MCF 10A (cell line): ENCODE measurements at regions not wholly inside any gene's neighbourhood (a gene's known extent, or its start where the extent isn't known, plus 50 kb on each side); places are given as distances from the start of the nearest gene placed in this dataset.

Experiments used
- BruUV-seq: library from RNA; stranded (reverse); fragments of 400-500 nt; replicated peaks from 2 replicates; lab custom pipeline; 2021; lab: Mats Ljungman, UMichigan
- CTCF ChIA-PET: fragments of 300-600 bp; sonication (Branson Sonifier 250); formaldehyde crosslinking; extraction: SDS; loops from one replicate; lab custom pipeline; 2021; ENCODE audit warnings: antibody characterized with exemption, inconsistent platforms; lab: Yijun Ruan, JAX
- POLR2A ChIA-PET: fragments of 300-600, 350-650 bp; sonication (Branson Sonifier 250); formaldehyde crosslinking; extraction: SDS; loops from one replicate; lab custom pipeline; 2020; ENCODE audit warnings: antibody characterized with exemption, inconsistent platforms; lab: Yijun Ruan, JAX
- DNase-seq: peaks from one replicate; pipeline ENCODE4 v3.0.0-alpha.2; 2018; ENCODE audit not compliant: unreplicated experiment
- H3K27ac Mint-ChIP-seq: one replicate; pipeline ENCODE4 v1.8.0; 2022; ENCODE audit warnings: mild to moderate bottlenecking, low read depth, mixed read lengths; ENCODE audit not compliant: unreplicated experiment
- H3K27me3 Mint-ChIP-seq: one replicate; pipeline ENCODE4 v1.8.0; 2022; ENCODE audit warnings: mixed read lengths; ENCODE audit not compliant: insufficient read depth, unreplicated experiment
- H3K36me3 Mint-ChIP-seq: one replicate; pipeline ENCODE4 v1.8.0; 2022; ENCODE audit warnings: mild to moderate bottlenecking, moderate library complexity, mixed read lengths; ENCODE audit not compliant: insufficient read depth, unreplicated experiment
- H3K4me1 Mint-ChIP-seq: one replicate; pipeline ENCODE4 v1.8.0; 2022; ENCODE audit warnings: mixed read lengths; ENCODE audit not compliant: insufficient read depth, unreplicated experiment
- H3K4me3 Mint-ChIP-seq: one replicate; pipeline ENCODE4 v1.8.0; 2022; ENCODE audit warnings: mild to moderate bottlenecking, moderate library complexity, mixed read lengths; ENCODE audit not compliant: unreplicated experiment
- H3K9me3 Mint-ChIP-seq: one replicate; pipeline ENCODE4 v1.8.0; 2022; ENCODE audit warnings: mixed read lengths; ENCODE audit not compliant: unreplicated experiment
- intact Hi-C: fragments of 100-400 bp; cut with micrococcal nuclease; formaldehyde crosslinking; loops from 2 replicates; pipeline ENCODE4 v1.14.1; 2022
- TF ChIP-seq, protein P1 (sequence below): fragments of 200-600 bp; IDR thresholded peaks from one replicate; pipeline ENCODE4 v1.8.0; 2022; ENCODE audit warnings: antibody characterized with exemption, mild to moderate bottlenecking; ENCODE audit not compliant: unreplicated experiment

DNA sequence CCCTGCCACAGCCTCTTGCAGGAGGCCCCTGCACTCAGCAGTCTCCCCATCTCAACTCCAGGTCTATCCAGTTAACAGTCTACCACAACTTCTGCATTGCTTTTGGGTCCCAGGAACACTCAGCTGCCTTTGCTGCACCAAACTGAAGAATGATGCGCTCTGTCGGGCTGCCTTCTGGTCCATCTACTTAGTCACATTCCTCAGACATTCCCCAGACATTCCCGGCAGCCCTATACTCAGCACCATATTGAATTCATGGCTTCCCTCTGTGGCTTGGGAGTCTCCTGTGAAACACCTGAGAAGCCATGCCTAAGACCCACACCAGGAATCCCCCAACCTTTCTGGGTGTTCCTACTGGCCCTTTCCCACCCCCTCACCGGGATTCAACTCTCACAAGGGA, 99.6 kb upstream of the COL21A1 start:
- no peak for DNase-seq
- Mint-ChIP-seq H3K27me3 (no peaks in the 10 kb centered on the region), H3K36me3 (no peaks in the 10 kb centered on the region), H3K4me3 (no peak overlapping the region), H3K4me1 (peaks cover 22% of the 10 kb centered on the region), H3K9me3 (peaks cover under 1% of the 10 kb centered on the region), H3K27ac (no peak overlapping the region)
- no TSS peak for BruUV-seq
- CTCF ChIA-PET: interaction anchor here (1.2 kb wide), 1 partner anchor 33 kb away, joined by 4 read pairs; no protein-coding TSS in a partner anchor
- POLR2A ChIA-PET: no interaction called here
- TF ChIP-seq, protein P1, sequence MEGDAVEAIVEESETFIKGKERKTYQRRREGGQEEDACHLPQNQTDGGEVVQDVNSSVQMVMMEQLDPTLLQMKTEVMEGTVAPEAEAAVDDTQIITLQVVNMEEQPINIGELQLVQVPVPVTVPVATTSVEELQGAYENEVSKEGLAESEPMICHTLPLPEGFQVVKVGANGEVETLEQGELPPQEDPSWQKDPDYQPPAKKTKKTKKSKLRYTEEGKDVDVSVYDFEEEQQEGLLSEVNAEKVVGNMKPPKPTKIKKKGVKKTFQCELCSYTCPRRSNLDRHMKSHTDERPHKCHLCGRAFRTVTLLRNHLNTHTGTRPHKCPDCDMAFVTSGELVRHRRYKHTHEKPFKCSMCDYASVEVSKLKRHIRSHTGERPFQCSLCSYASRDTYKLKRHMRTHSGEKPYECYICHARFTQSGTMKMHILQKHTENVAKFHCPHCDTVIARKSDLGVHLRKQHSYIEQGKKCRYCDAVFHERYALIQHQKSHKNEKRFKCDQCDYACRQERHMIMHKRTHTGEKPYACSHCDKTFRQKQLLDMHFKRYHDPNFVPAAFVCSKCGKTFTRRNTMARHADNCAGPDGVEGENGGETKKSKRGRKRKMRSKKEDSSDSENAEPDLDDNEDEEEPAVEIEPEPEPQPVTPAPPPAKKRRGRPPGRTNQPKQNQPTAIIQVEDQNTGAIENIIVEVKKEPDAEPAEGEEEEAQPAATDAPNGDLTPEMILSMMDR: no peak
- intact Hi-C loops: no loop called here

DNA sequence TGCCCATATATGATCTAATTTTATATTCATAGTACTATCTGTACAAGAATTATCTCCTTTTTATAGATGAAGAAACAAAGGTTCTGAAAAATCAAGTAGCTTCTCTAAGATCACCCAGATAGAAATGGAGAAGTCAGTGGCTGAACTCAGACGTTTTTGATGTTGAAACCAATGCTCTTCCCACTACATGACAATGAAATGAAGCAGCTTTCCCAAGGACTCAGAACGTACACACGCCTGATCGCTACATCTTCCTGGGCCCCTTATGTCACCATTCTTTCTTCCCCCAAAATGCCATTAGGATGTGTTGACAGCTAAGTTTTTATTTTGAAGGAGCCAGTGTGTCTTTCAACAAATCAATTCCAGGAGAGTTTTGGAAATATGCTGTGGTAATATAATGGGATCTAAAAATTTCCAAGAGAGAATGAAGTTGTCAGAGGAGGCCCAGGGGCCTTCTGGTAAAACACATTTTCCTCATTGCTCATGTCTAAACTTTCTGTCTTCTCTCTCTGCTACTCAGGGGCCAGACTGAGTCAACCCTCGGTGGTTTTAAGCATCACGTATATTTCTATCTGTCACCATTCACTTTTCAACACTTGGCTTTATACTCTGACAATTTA, 98.1 kb upstream of the COL21A1 start:
- BruUV-seq: no TSS peak
- TF ChIP-seq, protein P1: no peak
- ChIA-PET POLR2A (no interaction called here), CTCF (interaction anchor here (0.6 to 1.2 kb wide), 2 partner anchors 31 to 147 kb away, joined by 3 to 4 read pairs; no protein-coding TSS in a partner anchor)
- no peak for DNase-seq
- Mint-ChIP-seq H3K9me3 (no peaks in the 10 kb centered on the region), H3K27ac (no peak overlapping the region), H3K4me3 (no peak overlapping the region), H3K27me3 (no peaks in the 10 kb centered on the region), H3K36me3 (no peaks in the 10 kb centered on the region), H3K4me1 (peaks cover 27% of the 10 kb centered on the region)
- intact Hi-C loops: no loop called here

DNA sequence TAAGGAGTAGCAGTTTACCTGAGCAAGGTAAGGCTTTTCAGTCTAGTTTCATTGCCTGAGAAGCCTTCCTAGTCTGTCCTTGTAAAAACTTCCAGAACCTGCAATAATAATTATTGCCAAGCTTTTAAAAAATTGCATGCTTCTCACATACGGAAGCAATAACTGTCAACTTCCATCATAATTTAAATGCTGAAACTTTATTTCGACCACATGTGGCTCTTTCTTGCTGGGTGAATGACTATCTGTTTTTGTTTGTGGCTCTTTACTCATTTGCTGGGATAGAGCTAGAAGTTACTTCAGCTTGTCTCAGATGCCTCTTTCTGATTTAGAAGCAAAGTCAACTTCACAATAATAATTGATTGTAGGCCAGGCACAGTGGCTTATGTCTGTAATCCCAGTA, 95.9 kb upstream of the COL21A1 start:
- H3K36me3 Mint-ChIP-seq: no peaks in the 10 kb centered on the region
- no peak overlapping the region for H3K4me3 Mint-ChIP-seq
- BruUV-seq: no TSS peak
- H3K27ac Mint-ChIP-seq: no peak overlapping the region
- no peak for DNase-seq
- ChIA-PET CTCF (interaction anchor here (1.0 kb wide), 1 partner anchor 13 kb away, joined by 3 read pairs; no protein-coding TSS in a partner anchor), POLR2A (no interaction called here)
- H3K9me3 Mint-ChIP-seq: no peaks in the 10 kb centered on the region
- intact Hi-C loops: no loop called here
- TF ChIP-seq, protein P1: no peak
- H3K27me3 Mint-ChIP-seq: no peaks in the 10 kb centered on the region
- H3K4me1 Mint-ChIP-seq: peaks cover 17% of the 10 kb centered on the region

DNA sequence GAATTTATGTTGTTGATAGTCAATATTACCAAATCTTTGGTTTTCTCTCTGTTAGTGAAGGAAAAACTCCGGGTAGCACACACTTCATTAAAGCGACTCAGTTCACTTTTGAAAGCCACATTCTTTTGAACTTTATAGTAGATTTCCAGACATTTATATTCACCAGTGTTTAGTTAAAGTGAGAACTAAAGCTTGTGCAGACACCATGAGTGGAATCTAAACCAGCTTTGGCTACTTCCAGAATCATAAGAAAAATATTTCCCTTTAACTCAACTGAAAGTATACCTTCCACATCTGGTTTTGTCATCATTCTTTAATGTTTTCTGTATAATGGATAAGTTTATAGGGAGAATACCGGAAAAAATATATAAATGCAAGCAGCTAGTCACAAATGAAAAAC, 92.1 kb upstream of the COL21A1 start:
- H3K27ac Mint-ChIP-seq: no peak overlapping the region
- DNase-seq: no peak
- no peaks in the 10 kb centered on the region for H3K36me3 Mint-ChIP-seq
- intact Hi-C loops: no loop called here
- CTCF ChIA-PET: interaction anchor here (0.8 to 1.9 kb wide), 2 partner anchors 25 to 231 kb away, joined by 3 to 5 read pairs; no protein-coding TSS in a partner anchor
- H3K4me1 Mint-ChIP-seq: peaks cover 18% of the 10 kb centered on the region
- H3K27me3 Mint-ChIP-seq: no peaks in the 10 kb centered on the region
- H3K4me3 Mint-ChIP-seq: no peak overlapping the region
- TF ChIP-seq, protein P1: no peak
- H3K9me3 Mint-ChIP-seq: no peaks in the 10 kb centered on the region
- POLR2A ChIA-PET: interaction anchor here (0.6 to 0.7 kb wide), 2 partner anchors 198 to 747 kb away, joined by 3 read pairs; no protein-coding TSS in a partner anchor
- BruUV-seq: no TSS peak
